ENCODE measurements at regions not wholly inside any gene's neighbourhood (a gene's known extent, or its start where the extent isn't known, plus 50 kb on each side); places are given as distances from the start of the nearest gene placed in this dataset.

- no peak overlapping the region for H3K23ac ChIP-seq (ENCODE audit: insufficient read length, low read depth, low read length)
- no peak overlapping the region for H3K9ac ChIP-seq (ENCODE audit: extremely low read depth, insufficient read length, low read length)
- no peaks in the 10 kb centered on the region for H3K4me1 Mint-ChIP-seq
- H3K56ac ChIP-seq (ENCODE audit: insufficient read length, low read depth, low read length), result no peak overlapping the region
- no peak overlapping the region for H3K4me2 ChIP-seq (ENCODE audit: insufficient read depth, insufficient read length, low read length)
- no peak overlapping the region for H2BK12ac ChIP-seq (ENCODE audit: insufficient read length, low read depth, low read length)
- no peak for TF ChIP-seq CTCF (conservative IDR thresholded peaks at IDR 0.05)
- no peaks in the 10 kb centered on the region for H3K27me3 ChIP-seq (ENCODE audit: insufficient read depth, low read length)
- no peak overlapping the region for H3K27ac ChIP-seq (ENCODE audit: insufficient read length, low read depth, low read length)
- H3K79me1 ChIP-seq (ENCODE audit: insufficient read depth, low read depth, low read length, poor library complexity, severe bottlenecking), result no peaks in the 10 kb centered on the region
- WGBS (ENCODE audit: extremely low coverage, insufficient read length, low lambda C conversion rate), result no CpG with 5 or more reads among the region's 3 CpGs
- no peaks in the 10 kb centered on the region; the same call in 1 of the 2 replicates for H3K27me3 Mint-ChIP-seq (ENCODE audit: low read depth)
- H2AK5ac ChIP-seq (ENCODE audit: insufficient read length, low read length), result no peak overlapping the region
- no peaks in the 10 kb centered on the region for H3K79me2 ChIP-seq (ENCODE audit: insufficient read depth, low read length)
- no peak overlapping the region for H4K5ac ChIP-seq (ENCODE audit: insufficient read length, low read depth, low read length)
- no peak overlapping the region for H2AFZ ChIP-seq (ENCODE audit: low read length)
- no peak overlapping the region for H4K8ac ChIP-seq (replicated peaks; ENCODE audit: insufficient read length, low read depth, low read length)
- H3K23me2 ChIP-seq (ENCODE audit: insufficient read length, low read depth, low read length, poor library complexity, severe bottlenecking), result no peaks in the 10 kb centered on the region
- peaks cover 0 to 8% (median 3%) of the 10 kb centered on the region in 3 experiments; a peak in 4 of 7 replicates for H3K36me3 Mint-ChIP-seq (ENCODE audit: insufficient read depth in 1 of 3, low read depth in 3 of 3)
- no peak overlapping the region for H3K4ac ChIP-seq (ENCODE audit: low read depth, low read length)
- no peak for DNase-seq
- H3T11ph ChIP-seq (ENCODE audit: low read length), result no peak overlapping the region
- H3K18ac ChIP-seq (ENCODE audit: insufficient read length, low read depth, low read length), result no peak overlapping the region
- no peaks in the 10 kb centered on the region for H3K4me1 ChIP-seq (ENCODE audit: insufficient read depth, low read length)
- no peak overlapping the region for H3K14ac ChIP-seq (ENCODE audit: insufficient read depth, low read length)
- H3K9me3 ChIP-seq (ENCODE audit: control insufficient read depth, low read depth, low read length), result no peaks in the 10 kb centered on the region
- H2BK120ac ChIP-seq (ENCODE audit: low read depth, low read length, poor library complexity, severe bottlenecking), result no peak overlapping the region
- no peak overlapping the region for H2BK15ac ChIP-seq (ENCODE audit: low read depth, low read length)
- H4K20me1 ChIP-seq (ENCODE audit: control insufficient read depth, insufficient read depth, insufficient read length), result no peaks in the 10 kb centered on the region
- H2BK5ac ChIP-seq (ENCODE audit: insufficient read length, low read length), result no peak overlapping the region
- no peak overlapping the region for H3K4me3 Mint-ChIP-seq
- no peak overlapping the region for H2BK20ac ChIP-seq (ENCODE audit: low read depth, low read length, poor library complexity, severe bottlenecking)
- H4K91ac ChIP-seq (ENCODE audit: insufficient read length, low read depth, low read length), result no peak overlapping the region
- no peak overlapping the region for H3K27ac Mint-ChIP-seq
- H3K9me3 Mint-ChIP-seq, result peaks cover 10 to 12% of the 10 kb centered on the region in 2 experiments; a peak in 4 of 5 replicates
Measured at GRCh38 chr2:103151046-103151445, 389.2 kb downstream of the TMEM182 start.
